ENCODE measurements at regions not wholly inside any gene's neighbourhood (a gene's known extent, or its start where the extent isn't known, plus 50 kb on each side); places are given as distances from the start of the nearest gene placed in this dataset.

DNA sequence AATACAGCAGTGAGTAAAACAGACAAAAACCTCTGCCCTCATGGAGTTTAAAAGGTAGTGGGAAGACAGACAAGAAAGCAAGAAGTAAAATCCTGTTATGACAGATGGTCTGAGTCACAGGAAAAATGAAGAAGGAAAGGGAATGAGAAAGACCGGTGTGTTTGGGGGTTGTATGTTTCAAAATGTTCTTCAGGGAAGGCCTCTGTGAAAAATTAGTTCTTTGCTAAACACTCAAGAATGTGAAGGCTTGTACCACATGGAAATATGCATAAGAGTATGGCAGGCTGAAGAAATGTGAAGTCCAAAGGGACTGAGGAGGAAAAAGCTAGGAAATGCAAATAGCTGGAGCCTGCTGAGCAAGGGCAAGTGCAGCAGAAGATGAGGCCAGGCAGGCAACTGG is 315.9 kb upstream of the SEMA3A start:
- intact Hi-C loops (cut with DNase I) = no loop called here

DNA sequence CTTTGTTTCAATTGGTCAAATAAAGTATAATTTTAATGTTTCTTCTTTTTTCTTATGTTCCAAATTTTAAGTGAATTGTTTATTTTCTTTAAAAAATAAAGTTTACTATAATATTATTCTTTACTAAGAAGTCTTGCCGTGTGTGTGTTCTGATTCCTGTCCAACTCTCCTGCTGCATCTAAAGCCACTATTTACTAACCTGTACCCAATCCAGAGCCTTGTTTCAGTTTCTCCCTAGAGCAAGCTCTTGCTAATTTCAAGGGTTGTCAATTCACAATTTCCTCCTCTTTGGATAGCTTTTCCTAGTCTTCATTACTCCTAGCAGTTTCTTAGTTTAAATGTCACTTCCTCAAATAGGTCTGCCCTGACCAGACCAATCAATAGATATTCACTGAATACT is 314.9 kb upstream of the SEMA3A start:
- intact Hi-C loops (cut with DNase I) = no loop called here

More for the DNA sequence above, 315.9 kb upstream of the SEMA3A start:
- DNase-seq = no peak

DNA sequence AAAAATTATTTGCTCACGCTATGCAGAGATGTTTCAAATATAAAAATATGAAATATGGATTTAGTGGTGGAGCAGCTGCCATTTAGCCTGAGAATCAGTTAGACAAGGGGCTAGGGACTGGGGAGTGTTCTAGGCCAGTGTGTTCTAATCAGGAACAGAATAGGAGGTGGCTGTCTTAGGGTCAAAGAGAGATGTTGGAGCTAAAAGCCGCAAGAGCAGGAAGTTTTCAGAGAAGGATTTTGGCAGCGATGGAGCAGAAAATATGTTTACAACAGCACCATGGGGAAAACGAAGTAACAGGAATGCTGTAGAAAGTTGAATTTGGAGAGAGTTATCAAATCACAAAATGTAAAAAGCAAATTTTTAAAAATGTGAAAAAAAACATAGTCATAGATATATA is 314.0 kb upstream of the SEMA3A start:
- intact Hi-C loops (cut with DNase I) = no loop called here
- DNase-seq = no peak

More for the DNA sequence above, 314.9 kb upstream of the SEMA3A start:
- no peak for DNase-seq

DNA sequence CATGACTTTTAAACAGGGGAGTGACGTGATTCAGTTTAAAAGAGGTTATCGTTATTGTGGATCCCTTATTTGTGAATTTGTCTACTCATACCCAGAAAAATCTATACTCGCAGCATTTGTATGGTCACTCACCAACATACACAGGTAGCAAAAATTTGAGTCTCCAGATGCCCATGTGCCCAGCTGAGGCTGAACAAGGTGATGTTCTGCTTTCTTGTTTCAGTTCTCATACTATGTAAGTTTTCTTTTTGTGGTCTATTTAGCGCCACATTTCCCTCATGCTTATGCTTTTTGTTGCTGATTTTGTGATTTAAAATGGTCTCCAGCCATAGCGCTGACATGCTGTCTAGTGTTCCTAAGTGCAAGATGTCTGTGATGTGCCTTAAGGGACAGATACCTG is 312.9 kb upstream of the SEMA3A start:
- no peak for DNase-seq
- intact Hi-C loops (cut with DNase I) = no loop called here

DNA sequence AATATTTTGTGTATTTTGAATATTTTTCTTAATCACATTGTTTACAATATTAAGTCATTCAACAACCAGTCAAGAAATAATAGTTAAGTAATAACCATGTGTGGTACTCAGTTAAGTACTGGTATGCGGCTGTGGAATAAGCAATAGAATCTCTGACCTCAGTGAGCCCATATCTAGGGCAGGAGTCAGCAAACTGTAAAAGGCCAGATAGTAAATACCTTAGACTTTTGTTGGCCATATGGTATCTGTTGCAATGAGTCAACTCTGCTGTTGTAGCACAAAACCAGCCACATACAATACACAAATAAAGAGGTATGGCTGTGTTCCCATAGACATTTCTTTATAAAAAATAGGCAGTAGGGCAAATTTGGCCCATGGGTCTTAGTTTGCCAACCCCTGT is 311.6 kb upstream of the SEMA3A start:
- DNase-seq = no peak
- intact Hi-C loops (cut with DNase I) = no loop called here

DNA sequence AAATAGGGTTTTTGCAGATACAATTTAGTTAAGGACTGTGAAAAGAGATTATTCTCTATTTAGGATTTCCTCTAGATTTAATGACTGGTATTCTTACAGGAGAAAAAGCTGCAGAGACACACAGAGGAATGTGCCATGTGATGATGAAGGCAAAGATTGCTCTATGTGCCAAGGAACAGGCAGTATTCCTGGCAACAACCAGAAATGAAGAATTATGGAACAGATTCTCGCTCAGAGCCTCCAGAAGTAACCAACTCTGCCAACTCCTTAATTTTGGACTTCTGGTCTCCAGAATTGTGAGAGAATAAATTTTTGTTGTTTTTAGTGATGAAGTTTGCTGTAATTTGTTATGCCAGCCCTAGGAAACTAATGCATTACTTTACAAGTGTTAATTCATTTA is 307.6 kb upstream of the SEMA3A start:
- intact Hi-C loops (cut with DNase I) = no loop called here
- DNase-seq = no peak

DNA sequence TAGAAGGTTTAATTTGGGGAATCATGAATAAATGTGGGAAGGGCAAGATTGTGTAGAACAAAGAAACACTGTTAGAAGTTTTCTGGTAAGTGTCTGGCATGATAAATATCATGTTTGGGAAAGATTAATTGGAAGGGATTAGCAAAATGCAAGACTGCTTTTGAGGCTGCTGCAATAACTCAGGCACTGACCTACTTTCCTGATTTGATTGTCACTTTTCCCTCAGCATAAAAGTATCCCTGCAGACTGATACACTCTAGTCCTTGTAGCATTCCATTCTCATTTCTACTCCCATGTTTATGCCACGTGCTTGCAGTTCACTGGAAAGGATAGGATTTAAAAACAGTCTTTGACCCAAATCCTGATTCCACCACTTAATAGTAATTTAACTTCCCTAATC is 303.3 kb upstream of the SEMA3A start:
- intact Hi-C loops (cut with DNase I) = no loop called here
- DNase-seq = no peak

DNA sequence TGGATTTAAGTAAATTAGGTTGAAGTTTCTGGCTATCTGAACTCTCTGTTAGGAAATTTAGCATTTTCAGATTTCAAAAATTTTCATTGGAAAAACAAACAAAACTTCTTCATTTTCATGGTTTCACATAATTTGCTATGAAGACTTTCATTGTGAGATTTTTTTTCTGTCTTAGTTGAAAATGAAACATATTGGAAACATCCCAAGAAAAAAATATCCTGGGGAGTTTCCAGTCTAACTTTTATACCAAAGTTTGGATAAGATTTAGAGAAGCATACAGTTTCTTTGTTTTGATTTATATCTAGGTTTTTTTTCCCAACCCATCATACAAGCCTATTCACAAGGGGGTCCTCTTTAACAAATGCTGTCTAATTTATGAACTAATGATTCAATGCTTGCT is 300.5 kb upstream of the SEMA3A start:
- DNase-seq = no peak
- intact Hi-C loops (cut with DNase I) = no loop called here

DNA sequence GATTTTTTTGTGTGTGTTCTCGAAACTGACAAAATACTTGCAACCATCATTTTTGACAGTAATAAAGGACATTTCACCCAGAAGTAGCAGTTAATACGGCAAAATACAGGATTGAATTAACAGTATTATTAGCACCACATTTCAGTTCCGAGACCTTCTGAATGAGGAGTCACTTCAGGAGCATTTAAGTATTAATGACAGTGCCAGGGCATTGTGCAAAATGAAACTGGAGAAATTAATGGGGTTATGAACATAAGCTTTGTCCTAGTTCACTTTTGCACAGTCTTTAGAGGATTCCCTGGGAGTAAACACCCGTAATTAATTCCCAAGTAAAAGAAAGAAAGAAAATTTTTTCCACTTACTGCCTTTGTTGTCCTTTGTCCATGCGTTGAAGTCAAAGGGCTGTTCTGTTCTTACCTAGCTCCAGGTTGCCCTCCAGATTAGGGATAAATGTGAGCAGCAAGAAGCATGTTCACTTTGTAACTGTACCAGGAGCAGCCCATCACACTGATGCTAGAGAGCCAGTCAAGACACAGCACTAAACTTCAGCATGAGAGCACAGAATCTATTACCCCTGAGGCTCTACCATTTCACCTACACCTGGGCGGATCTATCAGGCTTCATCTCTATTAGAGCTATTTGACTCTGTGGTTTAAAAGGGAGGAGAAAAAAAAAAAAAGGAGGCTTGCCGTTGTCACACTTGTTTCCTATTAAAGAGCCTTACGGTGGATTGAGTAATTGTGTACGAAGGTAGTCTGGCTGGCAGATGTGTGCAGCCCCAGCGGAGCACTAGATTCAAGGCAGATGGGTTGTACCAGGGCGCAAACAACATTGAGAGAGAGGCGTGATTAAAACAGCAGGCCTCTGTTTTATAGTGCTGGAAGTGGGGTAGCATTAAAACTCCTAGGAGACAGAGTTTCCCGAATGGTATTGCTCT is 297.8 kb upstream of the SEMA3A start:
- intact Hi-C loops (cut with DNase I) = no loop called here
- no peak for DNase-seq

DNA sequence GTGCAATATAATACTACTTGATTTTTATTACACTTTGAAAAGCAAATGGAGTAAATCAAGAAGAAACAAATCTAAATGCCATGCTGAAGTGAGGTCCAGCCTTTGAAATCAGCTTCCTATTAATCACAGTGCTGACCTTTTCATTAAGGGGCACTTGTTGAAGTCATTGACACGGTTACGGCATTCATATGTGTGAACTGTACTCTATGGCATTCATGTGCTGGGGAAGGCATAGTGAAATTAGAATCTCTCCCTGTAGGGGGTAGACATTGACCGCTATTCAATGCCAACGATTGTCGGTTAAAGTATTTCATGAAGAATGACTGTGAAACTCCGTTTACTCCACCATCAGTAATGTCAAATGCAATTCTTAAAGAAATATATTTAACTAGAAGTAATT is 296.1 kb upstream of the SEMA3A start:
- no peak for DNase-seq
- intact Hi-C loops (cut with DNase I) = no loop called here

DNA sequence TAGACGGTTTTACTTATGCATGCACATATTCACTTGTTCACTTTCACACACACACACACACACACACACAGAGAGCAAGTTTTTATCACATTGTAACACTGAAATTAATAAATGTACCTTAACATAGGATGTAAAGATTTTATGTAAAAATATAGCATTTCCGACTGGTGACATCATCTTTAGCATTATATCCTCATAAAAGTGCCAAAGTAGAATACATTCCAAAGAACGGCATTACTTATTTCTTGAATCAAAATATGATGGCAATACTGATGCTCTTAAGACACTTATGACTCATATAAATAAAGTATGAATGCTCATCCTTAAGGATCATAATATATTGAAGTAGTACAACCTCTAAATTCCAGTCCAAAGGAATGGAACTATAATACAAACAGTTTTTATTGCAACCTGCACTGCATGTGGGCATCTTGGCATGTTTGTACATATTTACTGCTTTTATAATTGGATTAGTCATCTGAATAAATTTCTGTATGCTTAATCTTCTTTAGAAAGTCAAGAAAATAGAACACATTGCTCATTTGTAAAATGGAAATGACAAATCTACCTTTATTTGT is 290.0 kb upstream of the SEMA3A start:
- DNase-seq = no peak
- intact Hi-C loops (cut with DNase I) = no loop called here

DNA sequence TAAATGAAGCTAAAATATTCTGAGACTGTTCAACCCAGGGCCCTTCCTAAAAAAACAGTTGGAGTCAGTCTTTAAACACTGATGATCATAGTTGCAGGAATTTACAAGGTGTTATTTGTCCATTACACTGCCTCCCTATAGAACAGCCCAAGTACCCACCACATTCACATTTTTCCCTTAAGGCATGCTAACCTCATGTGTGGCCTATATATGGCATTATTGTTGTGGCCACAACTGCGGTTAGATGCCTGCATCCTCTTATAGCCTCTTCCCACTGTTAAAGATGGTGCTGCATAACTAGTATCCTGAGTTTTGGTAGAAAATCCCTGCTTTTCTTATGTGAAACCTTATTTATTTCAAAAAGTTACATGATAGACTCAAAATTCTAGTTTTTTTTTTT is 287.9 kb upstream of the SEMA3A start:
- intact Hi-C loops (cut with DNase I) = no loop called here
- no peak for DNase-seq

DNA sequence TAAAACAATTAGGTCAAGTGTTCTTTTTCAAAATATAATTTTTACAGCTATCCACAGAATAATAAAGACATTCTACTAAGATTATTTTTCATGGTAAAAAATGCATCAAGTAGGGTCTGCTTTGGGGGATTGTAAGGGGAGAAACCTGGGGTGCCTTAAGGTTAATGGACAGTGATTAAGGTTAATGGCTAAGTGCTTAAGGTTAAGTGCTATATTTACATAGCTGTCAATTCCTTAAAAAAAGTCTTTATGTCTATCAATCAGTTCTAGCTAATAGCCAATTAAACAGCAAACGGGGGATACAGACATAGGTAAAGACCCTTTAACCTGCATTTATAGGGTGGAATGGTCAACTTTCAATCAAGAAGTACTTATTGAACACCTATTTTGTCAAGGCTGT is 284.5 kb upstream of the SEMA3A start:
- DNase-seq = no peak
- intact Hi-C loops (cut with DNase I) = no loop called here

DNA sequence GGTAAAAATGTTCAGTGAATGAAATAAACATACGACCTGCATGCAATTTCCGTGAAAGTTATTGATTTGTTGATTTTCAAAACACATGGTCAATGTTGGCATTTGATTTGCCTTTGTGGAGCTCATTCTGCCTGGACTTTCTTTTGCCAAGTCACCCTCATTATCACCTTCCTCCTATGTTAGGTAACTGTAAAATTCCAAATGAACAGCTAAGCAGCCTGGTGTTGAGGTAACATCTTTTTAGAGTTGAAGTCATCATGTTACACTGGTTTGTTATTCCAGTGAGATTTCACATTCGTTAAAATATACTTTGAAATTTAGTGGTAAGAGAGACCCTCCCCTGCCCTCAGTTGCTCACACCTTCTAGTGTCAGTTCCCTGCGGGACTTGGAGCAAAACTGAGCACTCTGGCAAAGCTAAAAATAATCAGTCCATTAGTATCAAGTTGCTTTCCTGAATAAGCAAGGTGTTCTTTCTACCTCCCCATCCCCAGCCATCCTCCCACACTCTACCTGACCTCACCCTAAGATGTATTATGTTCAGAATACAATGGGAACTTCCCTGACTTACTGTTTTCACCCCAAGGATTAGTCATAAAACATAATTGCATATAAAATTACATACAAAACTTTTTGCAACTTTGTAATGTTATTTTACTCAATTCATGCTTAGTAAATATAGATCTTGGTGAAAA is 283.3 kb upstream of the SEMA3A start:
- intact Hi-C loops (cut with DNase I) = no loop called here
- DNase-seq = no peak

DNA sequence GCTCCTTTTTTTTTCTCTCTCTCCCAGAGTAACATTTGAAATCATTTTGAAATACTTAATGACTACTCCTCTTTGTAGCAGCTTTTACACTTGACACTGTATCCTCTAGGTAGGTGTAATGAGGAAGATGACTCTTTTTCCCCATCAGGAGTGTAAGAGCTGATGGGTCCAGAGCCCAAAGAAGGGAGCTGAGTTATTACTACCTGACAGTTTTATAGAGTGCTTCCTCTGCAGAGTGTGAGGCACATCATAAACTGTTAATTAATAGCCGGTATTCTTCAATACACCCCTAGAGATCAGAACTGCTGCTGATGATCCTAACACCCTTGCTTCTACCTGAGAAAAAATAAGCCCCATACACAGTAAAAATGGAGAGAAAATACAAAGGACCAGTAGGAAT is 279.8 kb upstream of the SEMA3A start:
- intact Hi-C loops (cut with DNase I) = no loop called here
- no peak for DNase-seq

DNA sequence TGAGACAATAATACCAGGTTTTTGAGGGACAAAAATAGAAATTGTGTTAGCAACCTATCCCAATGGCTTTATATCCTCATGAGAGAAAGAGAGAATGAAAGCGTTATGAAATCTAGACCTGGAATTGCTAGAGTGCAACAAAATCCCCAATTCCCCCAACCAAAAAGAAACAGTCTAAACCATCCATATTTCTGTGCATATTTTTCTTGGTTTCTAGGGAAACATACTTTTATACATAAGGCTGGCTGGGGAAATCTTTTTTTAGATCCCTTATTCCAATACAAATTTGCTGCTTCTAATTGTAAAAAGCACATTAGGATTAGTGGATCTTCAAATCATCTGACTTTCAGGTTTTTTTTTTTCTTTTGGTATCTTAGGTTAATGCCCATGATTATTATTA is 277.0 kb upstream of the SEMA3A start:
- intact Hi-C loops (cut with DNase I) = no loop called here
- no peak for DNase-seq

DNA sequence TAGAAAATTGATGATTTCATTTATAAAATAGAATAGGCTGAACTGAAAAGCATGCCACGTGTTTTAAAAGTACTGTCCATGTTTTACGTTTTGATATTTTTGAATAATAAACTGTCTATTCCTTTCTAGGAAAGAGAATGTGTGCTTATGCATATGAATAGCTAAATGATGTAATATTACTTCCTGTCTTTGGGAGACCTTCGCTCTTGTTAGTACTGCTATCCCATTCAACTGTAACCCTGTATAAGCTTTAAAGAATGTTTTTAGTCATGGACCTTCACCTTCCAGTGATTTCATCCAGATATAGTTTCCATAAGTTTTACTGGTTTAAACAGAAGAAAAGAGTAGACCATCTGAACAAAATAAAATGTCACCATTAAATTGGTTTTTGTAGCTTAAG is 274.4 kb upstream of the SEMA3A start:
- no peak for DNase-seq
- intact Hi-C loops (cut with DNase I) = no loop called here

DNA sequence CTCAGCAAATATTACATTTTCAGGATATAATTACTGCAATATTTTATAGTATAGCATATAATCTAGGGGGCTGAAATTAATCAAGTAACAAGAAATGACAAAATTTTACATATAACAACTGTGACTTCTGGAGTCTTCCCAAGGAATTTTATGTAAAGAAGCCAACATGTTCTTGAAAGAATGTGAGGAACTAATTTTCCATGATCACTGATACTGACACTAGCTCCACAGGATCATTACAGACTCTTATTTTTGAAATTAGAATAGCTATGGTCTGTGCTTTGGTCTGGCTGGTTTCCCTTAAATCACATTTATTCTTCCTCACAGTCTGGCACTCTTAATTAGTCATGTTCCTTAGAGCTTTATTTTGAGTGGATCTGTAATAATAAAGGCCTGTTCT is 267.7 kb upstream of the SEMA3A start:
- intact Hi-C loops (cut with DNase I) = no loop called here
- DNase-seq = no peak

DNA sequence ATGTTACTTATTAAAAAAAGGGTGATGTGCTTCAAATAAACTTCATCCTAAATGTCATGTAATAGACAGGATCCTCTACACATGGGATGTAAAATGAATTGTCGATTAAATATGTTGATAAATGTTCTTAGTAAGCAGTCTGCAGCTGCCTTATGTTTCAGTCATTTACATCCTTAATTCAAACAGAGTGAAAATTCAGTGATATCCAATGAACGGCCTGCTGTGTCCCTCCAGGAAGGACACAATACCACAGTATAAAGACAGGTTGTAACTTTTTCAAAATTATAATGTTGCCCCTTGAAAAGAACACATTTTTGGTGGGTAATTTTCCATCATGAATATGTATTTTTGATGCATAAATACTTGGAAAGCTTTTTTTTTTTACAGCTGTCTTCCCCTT is 266.5 kb upstream of the SEMA3A start:
- DNase-seq = no peak
- intact Hi-C loops (cut with DNase I) = no loop called here

DNA sequence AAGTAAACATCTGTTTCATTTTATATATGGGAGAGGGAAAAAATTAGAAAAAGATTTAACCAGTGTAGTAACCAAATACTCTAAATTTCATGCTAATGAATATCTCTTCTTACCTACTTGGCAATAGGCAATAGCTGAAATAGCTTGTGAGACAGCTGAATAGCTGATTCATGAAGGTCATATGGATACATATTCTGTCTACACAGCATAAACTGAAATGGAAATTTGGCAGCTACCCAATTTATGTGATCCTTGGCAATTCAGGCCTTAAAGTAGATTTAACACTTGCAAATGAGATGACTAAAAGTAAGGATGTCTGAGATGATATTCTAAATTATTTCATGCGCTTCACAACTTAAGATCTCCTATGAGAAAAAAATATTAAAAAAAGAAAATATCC is 261.2 kb upstream of the SEMA3A start:
- intact Hi-C loops (cut with DNase I) = no loop called here

DNA sequence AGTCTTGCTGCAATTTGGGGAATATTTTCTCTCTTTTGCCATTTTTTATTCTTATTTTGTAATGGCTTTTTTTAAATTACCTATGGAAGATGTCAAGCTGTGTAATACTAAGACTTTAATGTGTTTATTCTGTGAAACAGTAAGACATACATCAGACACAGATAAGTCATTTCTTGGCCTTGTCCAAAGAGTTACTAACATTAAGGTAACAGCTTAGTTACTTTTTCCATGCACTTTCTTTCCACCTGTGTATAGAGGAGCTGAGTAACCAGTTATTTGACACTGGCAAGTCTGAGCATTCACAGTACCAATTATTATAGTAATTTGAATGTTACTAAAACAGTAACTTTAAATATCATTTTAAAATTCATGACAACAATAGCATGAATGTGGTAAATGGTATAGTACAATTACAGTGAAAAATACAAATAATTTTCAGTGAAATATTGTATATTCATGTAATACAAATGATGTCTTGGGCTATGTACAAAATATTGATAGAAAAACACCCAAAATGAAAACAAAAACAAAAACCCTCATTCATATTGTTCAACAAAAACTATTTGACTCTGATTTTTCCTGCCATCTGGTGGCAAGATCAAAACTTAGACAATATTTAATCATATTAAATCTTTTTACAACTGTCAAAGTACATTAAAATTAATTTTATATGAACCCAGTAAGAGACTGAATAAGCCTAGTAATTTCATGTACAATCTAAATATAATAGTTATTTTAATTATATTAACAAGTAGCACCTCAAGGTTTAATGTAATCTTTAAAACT is 259.8 kb upstream of the SEMA3A start:
- intact Hi-C loops (cut with DNase I) = no loop called here
- no peak for DNase-seq

More for the DNA sequence above, 261.2 kb upstream of the SEMA3A start:
- DNase-seq = no peak
